ENCODE measurements at regions not wholly inside any gene's neighbourhood (a gene's known extent, or its start where the extent isn't known, plus 50 kb on each side); places are given as distances from the start of the nearest gene placed in this dataset.

DNA sequence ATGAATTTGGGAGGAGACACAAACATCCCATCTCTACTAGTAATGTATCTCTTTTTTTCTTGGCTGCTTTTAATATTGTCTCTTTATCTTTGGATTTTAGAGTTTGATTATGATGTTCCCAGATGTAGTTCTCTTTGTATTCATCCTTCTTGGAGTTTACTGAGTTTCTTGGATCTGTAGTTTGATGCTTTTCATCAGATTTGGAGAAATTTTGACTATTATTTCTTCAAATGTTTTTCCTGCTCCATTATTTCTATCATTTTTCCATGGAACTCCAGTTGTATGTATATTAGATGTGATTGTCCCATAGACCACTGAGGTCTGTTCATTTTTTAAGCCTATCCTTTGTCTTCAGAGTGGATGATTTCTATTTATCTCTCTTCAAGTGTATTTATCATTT lies 90.7 kb upstream of the ARHGAP5 start:
- no peaks in the 10 kb centered on the region for H3K9me2 ChIP-seq (replicated peaks; ENCODE audit: insufficient read depth, low read length)
- H3K9ac ChIP-seq (ENCODE audit: low read length): no peak overlapping the region
- H3K4me3 ChIP-seq (ENCODE audit: insufficient read depth, low read length, poor library complexity, severe bottlenecking): no peak overlapping the region
- 0 out of 2 replicates have a peak, but pooled peaks cover 6% of the 10 kb centered on the region for H3K9me3 ChIP-seq (ENCODE audit: insufficient read depth, low read length)
- H3K79me2 ChIP-seq (ENCODE audit: insufficient read depth, low read length): no peaks in the 10 kb centered on the region
- TF ChIP-seq EZH2phosphoT487 (conservative IDR thresholded peaks at IDR 0.05; ENCODE audit: low read length): no peak
- TF ChIP-seq, protein P1, sequence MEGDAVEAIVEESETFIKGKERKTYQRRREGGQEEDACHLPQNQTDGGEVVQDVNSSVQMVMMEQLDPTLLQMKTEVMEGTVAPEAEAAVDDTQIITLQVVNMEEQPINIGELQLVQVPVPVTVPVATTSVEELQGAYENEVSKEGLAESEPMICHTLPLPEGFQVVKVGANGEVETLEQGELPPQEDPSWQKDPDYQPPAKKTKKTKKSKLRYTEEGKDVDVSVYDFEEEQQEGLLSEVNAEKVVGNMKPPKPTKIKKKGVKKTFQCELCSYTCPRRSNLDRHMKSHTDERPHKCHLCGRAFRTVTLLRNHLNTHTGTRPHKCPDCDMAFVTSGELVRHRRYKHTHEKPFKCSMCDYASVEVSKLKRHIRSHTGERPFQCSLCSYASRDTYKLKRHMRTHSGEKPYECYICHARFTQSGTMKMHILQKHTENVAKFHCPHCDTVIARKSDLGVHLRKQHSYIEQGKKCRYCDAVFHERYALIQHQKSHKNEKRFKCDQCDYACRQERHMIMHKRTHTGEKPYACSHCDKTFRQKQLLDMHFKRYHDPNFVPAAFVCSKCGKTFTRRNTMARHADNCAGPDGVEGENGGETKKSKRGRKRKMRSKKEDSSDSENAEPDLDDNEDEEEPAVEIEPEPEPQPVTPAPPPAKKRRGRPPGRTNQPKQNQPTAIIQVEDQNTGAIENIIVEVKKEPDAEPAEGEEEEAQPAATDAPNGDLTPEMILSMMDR (IDR thresholded peaks at IDR 0.05; ENCODE audit: insufficient read depth, low read length, poor library complexity, severe bottlenecking): no peak
- H2AFZ ChIP-seq (ENCODE audit: low read depth, low read length, severe bottlenecking): no peak overlapping the region
- no peak overlapping the region for H3K4me2 ChIP-seq (ENCODE audit: low read depth, low read length, poor library complexity, severe bottlenecking)
- no peaks in the 10 kb centered on the region for H4K20me1 ChIP-seq (ENCODE audit: low read depth, low read length)
- H3K36me3 ChIP-seq (ENCODE audit: low read length): no peaks in the 10 kb centered on the region
- H3K27ac ChIP-seq (ENCODE audit: low read depth, low read length): no peak overlapping the region
- H3F3A ChIP-seq (ENCODE audit: insufficient read depth): no peaks in the 10 kb centered on the region
- H3K27me3 ChIP-seq (ENCODE audit: low read length): no peaks in the 10 kb centered on the region

DNA sequence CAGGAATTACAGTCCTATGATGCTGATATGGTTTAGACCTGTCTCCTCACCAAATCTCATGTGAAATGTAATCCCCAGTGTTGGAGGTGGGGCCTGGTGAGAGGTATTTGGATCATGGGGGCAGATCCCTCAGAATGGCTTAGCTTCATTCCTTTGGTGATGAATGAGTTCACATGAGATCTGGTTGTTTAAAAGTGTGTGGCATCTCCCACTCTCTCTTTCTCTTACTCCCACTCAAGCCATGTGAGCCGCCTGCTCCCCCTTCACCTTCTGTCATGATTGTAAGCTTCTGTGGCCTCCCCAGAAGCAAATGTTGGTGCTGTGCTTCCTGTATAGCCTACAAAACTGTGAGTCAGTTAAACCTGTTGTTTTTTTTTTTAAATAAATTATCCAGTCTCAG lies 89.4 kb upstream of the ARHGAP5 start:
- H3K9me2 ChIP-seq (replicated peaks; ENCODE audit: insufficient read depth, low read length): no peaks in the 10 kb centered on the region
- TF ChIP-seq, protein P1 (IDR thresholded peaks at IDR 0.05; ENCODE audit: insufficient read depth, low read length, poor library complexity, severe bottlenecking): no peak
- TF ChIP-seq EZH2phosphoT487 (conservative IDR thresholded peaks at IDR 0.05; ENCODE audit: low read length): no peak
- no peaks in the 10 kb centered on the region for H4K20me1 ChIP-seq (ENCODE audit: low read depth, low read length)
- H3K27ac ChIP-seq (ENCODE audit: low read depth, low read length): no peak overlapping the region
- no peaks in the 10 kb centered on the region for H3K79me2 ChIP-seq (ENCODE audit: insufficient read depth, low read length)
- H2AFZ ChIP-seq (ENCODE audit: low read depth, low read length, severe bottlenecking): no peak overlapping the region
- no peak overlapping the region for H3K4me3 ChIP-seq (ENCODE audit: insufficient read depth, low read length, poor library complexity, severe bottlenecking)
- H3F3A ChIP-seq (ENCODE audit: insufficient read depth): no peaks in the 10 kb centered on the region
- no peak overlapping the region for H3K4me2 ChIP-seq (ENCODE audit: low read depth, low read length, poor library complexity, severe bottlenecking)
- no peak overlapping the region for H3K9ac ChIP-seq (ENCODE audit: low read length)
- no peaks in the 10 kb centered on the region for H3K27me3 ChIP-seq (ENCODE audit: low read length)
- H3K36me3 ChIP-seq (ENCODE audit: low read length): no peaks in the 10 kb centered on the region
- H3K9me3 ChIP-seq (ENCODE audit: insufficient read depth, low read length): 0 out of 2 replicates have a peak, but pooled peaks cover 6% of the 10 kb centered on the region

DNA sequence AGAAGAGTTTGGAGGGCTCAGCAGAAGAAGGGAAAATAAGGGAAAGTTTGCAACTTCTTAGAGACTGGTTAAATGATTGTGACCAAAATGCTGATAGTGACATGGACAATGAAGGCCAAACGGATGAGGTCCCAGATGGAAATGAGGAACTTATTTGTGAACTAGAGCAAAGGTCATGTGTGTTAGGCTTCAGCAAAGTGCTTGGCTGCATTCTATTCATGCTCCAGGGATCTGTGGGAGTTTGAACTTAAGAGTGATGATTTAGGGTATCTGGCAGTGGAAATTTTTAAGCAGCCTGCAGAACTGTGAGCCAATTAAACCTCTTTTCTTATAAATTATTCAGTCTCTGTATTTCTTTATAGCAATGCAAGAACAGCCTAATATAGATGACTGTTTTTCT lies 88.9 kb upstream of the ARHGAP5 start:
- no peak overlapping the region for H3K4me3 ChIP-seq (ENCODE audit: insufficient read depth, low read length, poor library complexity, severe bottlenecking)
- no peaks in the 10 kb centered on the region for H3F3A ChIP-seq (ENCODE audit: insufficient read depth)
- no peak overlapping the region for H3K9ac ChIP-seq (ENCODE audit: low read length)
- H3K36me3 ChIP-seq (ENCODE audit: low read length): no peaks in the 10 kb centered on the region
- no peaks in the 10 kb centered on the region for H4K20me1 ChIP-seq (ENCODE audit: low read depth, low read length)
- H3K9me2 ChIP-seq (replicated peaks; ENCODE audit: insufficient read depth, low read length): no peaks in the 10 kb centered on the region
- H3K4me2 ChIP-seq (ENCODE audit: low read depth, low read length, poor library complexity, severe bottlenecking): no peak overlapping the region
- 0 out of 2 replicates have a peak, but pooled peaks cover 6% of the 10 kb centered on the region for H3K9me3 ChIP-seq (ENCODE audit: insufficient read depth, low read length)
- no peak overlapping the region for H2AFZ ChIP-seq (ENCODE audit: low read depth, low read length, severe bottlenecking)
- H3K79me2 ChIP-seq (ENCODE audit: insufficient read depth, low read length): no peaks in the 10 kb centered on the region
- TF ChIP-seq, protein P1 (IDR thresholded peaks at IDR 0.05; ENCODE audit: insufficient read depth, low read length, poor library complexity, severe bottlenecking): no peak
- TF ChIP-seq EZH2phosphoT487 (conservative IDR thresholded peaks at IDR 0.05; ENCODE audit: low read length): no peak
- no peaks in the 10 kb centered on the region for H3K27me3 ChIP-seq (ENCODE audit: low read length)
- H3K27ac ChIP-seq (ENCODE audit: low read depth, low read length): no peak overlapping the region

Measured in SU-DHL-6 (cell line).